ENCODE measurements at regions not wholly inside any gene's neighbourhood (a gene's known extent, or its start where the extent isn't known, plus 50 kb on each side); places are given as distances from the start of the nearest gene placed in this dataset.

- TF ChIP-seq FOXM1 (IDR thresholded peaks at IDR 0.05; ENCODE audit: low read depth, low read length) (no peak), MLLT1 (IDR thresholded peaks at IDR 0.05) (no peak), ZBTB11 (CRISPR knock-in tag; IDR thresholded peaks at IDR 0.05) (no peak), ZNF622 (IDR thresholded peaks at IDR 0.05) (no peak), DPF2 (IDR thresholded peaks at IDR 0.05) (no peak)
These were observed 1417.0 kb downstream of the SUCLG1 start (continued) for GRCh38 chr2:83042053-83042452.

GRCh38 chr2:83022631-83023210 lies 1436.4 kb downstream of the SUCLG1 start:
- no peaks in the 10 kb centered on the region for H3K9me3 ChIP-seq (replicated peaks; ENCODE audit: control insufficient read depth, insufficient read depth, low read length)
- WGBS (ENCODE audit: insufficient coverage, insufficient replicate concordance, low lambda C conversion rate, missing lambda C conversion rate) = 26% methylated on average over 5 of the region's 5 CpGs
- no peaks in the 10 kb centered on the region for H3K4me1 ChIP-seq (ENCODE audit: control insufficient read depth, insufficient read depth, low read length)
- SMC1A ChIA-PET (ENCODE audit: uncharacterized antibody, unreplicated experiment) = no interaction called here
- RAD21 ChIA-PET (ENCODE audit: unreplicated experiment) = no interaction called here
- FAIRE-seq (no peak), DNase-seq (ENCODE audit: low read depth, low spot score) (no peak), ATAC-seq (no peak)
- H4K20me1 ChIP-seq (ENCODE audit: control insufficient read depth, insufficient read depth) = no peaks in the 10 kb centered on the region
- in situ Hi-C loops (cut with MboI) = no loop called here
- H2AFZ ChIP-seq (ENCODE audit: control insufficient read depth, low read depth, low read length) = no peak overlapping the region
- H3K36me3 ChIP-seq (ENCODE audit: control insufficient read depth in 2 of 2, insufficient read depth in 2 of 2, low read length in 1 of 2) = no peaks in the 10 kb centered on the region
- H3K27ac ChIP-seq (ENCODE audit: control insufficient read depth, insufficient read depth) = no peak overlapping the region
- POLR2A ChIA-PET = no interaction called here
- H3K79me2 ChIP-seq (ENCODE audit: control insufficient read depth, insufficient read depth, low read length) = no peaks in the 10 kb centered on the region
- CTCF ChIA-PET = no interaction called here
- H3K27me3 ChIP-seq (replicated peaks in 1 of 2; ENCODE audit: control insufficient read depth in 2 of 2, insufficient read depth in 2 of 2, low read length in 1 of 2) = no peaks in the 10 kb centered on the region
- TF ChIP-seq USF2 (IDR thresholded peaks at IDR 0.05; ENCODE audit: borderline replicate concordance, low read depth, low read length) (no peak), ZBED1 (IDR thresholded peaks at IDR 0.05; ENCODE audit: borderline replicate concordance) (no peak), TAF1 (IDR thresholded peaks at IDR 0.05; ENCODE audit: borderline replicate concordance, low read depth, low read length) (no peak), ATF3 (IDR thresholded peaks at IDR 0.05; ENCODE audit: borderline replicate concordance, extremely low read depth, low read depth, low read length) (no peak), TCF3 (IDR thresholded peaks at IDR 0.05; ENCODE audit: borderline replicate concordance, insufficient read depth, low read depth, low read length) (no peak)
- no peak overlapping the region for H3K4me3 ChIP-seq
- no peak overlapping the region for H3K4me2 ChIP-seq (ENCODE audit: control insufficient read depth, insufficient read depth)
- intact Hi-C loops (cut with micrococcal nuclease; ENCODE audit: unreplicated experiment) = no loop called here
- no TSS peak for BruUV-seq (replicated peaks)
- no peak overlapping the region for H3K9ac ChIP-seq (ENCODE audit: control insufficient read depth, insufficient read depth, low read length)
